Activated B cell treated with CpG ODN at 0.5 μM for 24 hours (primary cell): ENCODE measurements at regions not wholly inside any gene's neighbourhood (a gene's known extent, or its start where the extent isn't known, plus 50 kb on each side); places are given as distances from the start of the nearest gene placed in this dataset.

Experiments
- ATAC-seq: fragments of 200-7000 bp; cut with Tn5 transposase; one replicate; pipeline ENCODE4 v1.10.0; 2021; ENCODE audit warnings: low read depth, mild to moderate bottlenecking, moderate library complexity
- CTCF ChIA-PET: fragments of 350-600 bp; sonication (Branson Sonifier 250); formaldehyde crosslinking; loops from one replicate; lab custom pipeline; 2021; ENCODE audit warnings: antibody characterized with exemption; lab: Charles Lee
- POLR2A ChIA-PET: fragments of 350-600 bp; sonication (Branson Sonifier 250); formaldehyde crosslinking; loops from one replicate; lab custom pipeline; 2021; ENCODE audit warnings: antibody characterized with exemption; lab: Charles Lee
- DNase-seq: peaks from one replicate; pipeline ENCODE4 v3.0.0; 2022
- H3K27ac Mint-ChIP-seq: one replicate; pipeline ENCODE4 v1.8.0; 2020; ENCODE audit warnings: mixed read lengths
- H3K27me3 Mint-ChIP-seq: one replicate; pipeline ENCODE4 v1.8.0; 2021; ENCODE audit warnings: mixed read lengths
- H3K36me3 Mint-ChIP-seq: one replicate; pipeline ENCODE4 v1.8.0; 2021; ENCODE audit warnings: low read depth, mixed read lengths
- H3K4me1 Mint-ChIP-seq: one replicate; pipeline ENCODE4 v1.8.0; 2021; ENCODE audit warnings: mixed read lengths
- H3K4me3 Mint-ChIP-seq: one replicate; pipeline ENCODE4 v1.8.0; 2020; ENCODE audit warnings: mild to moderate bottlenecking, mixed read lengths
- H3K9me3 Mint-ChIP-seq: one replicate; pipeline ENCODE4 v1.8.0; 2020; ENCODE audit warnings: mixed read lengths
- CTCF ChIP-seq: fragments of 200-600 bp; IDR thresholded peaks from one replicate; pipeline ENCODE4 v1.8.0; 2022; ENCODE audit warnings: antibody characterized with exemption, mild to moderate bottlenecking
- intact Hi-C: fragments of 100-400 bp; cut with micrococcal nuclease; formaldehyde crosslinking; loops from one replicate; pipeline ENCODE4 v1.15.1; 2024

- Mint-ChIP-seq H3K4me1 (no peaks in the 10 kb centered on the region), H3K27me3 (no peaks in the 10 kb centered on the region), H3K9me3 (peaks cover 10% of the 10 kb centered on the region), H3K4me3 (no peak overlapping the region), H3K36me3 (no peaks in the 10 kb centered on the region), H3K27ac (no peak overlapping the region)
- no peak for TF ChIP-seq CTCF
- ChIA-PET CTCF (no interaction called here), POLR2A (no interaction called here)
- intact Hi-C loops = no loop called here
- ATAC-seq = no peak
- no peak for DNase-seq
These were observed 682.6 kb downstream of the RWDD3 start for GRCh38 chr1:95916616-95917015.

GRCh38 chr1:95924684-95925083 lies 690.7 kb downstream of the RWDD3 start:
- POLR2A ChIA-PET = no interaction called here
- intact Hi-C loops = no loop called here
- H3K9me3 Mint-ChIP-seq = peaks cover 3% of the 10 kb centered on the region

GRCh38 chr1:95926331-95926730 lies 692.3 kb downstream of the RWDD3 start:
- Mint-ChIP-seq H3K9me3 (peaks cover 3% of the 10 kb centered on the region), H3K4me1 (no peaks in the 10 kb centered on the region), H3K4me3 (no peak overlapping the region), H3K36me3 (no peaks in the 10 kb centered on the region), H3K27ac (no peak overlapping the region), H3K27me3 (no peaks in the 10 kb centered on the region)
- TF ChIP-seq CTCF = no peak
- ATAC-seq (no peak), DNase-seq (no peak)
- ChIA-PET CTCF (no interaction called here), POLR2A (no interaction called here)
- intact Hi-C loops = no loop called here

More at GRCh38 chr1:95924684-95925083, 690.7 kb downstream of the RWDD3 start:
- H3K27me3 Mint-ChIP-seq = no peaks in the 10 kb centered on the region
- TF ChIP-seq CTCF = no peak
- CTCF ChIA-PET = no interaction called here
- no peaks in the 10 kb centered on the region for H3K4me1 Mint-ChIP-seq
- H3K4me3 Mint-ChIP-seq = no peak overlapping the region
- H3K27ac Mint-ChIP-seq = no peak overlapping the region
- DNase-seq = no peak
- no peak for ATAC-seq
- H3K36me3 Mint-ChIP-seq = no peaks in the 10 kb centered on the region

- Mint-ChIP-seq H3K4me3 (no peak overlapping the region), H3K9me3 (peaks cover 3% of the 10 kb centered on the region), H3K27ac (no peak overlapping the region), H3K36me3 (no peaks in the 10 kb centered on the region), H3K27me3 (no peaks in the 10 kb centered on the region), H3K4me1 (no peaks in the 10 kb centered on the region)
- CTCF ChIA-PET = no interaction called here
- no peak for DNase-seq
- TF ChIP-seq CTCF = no peak
- POLR2A ChIA-PET = no interaction called here
- ATAC-seq = no peak
- intact Hi-C loops = no loop called here
These were observed 693.1 kb downstream of the RWDD3 start for GRCh38 chr1:95927061-95927460.

- Mint-ChIP-seq H3K27ac (no peak overlapping the region), H3K36me3 (no peaks in the 10 kb centered on the region), H3K4me1 (no peaks in the 10 kb centered on the region), H3K27me3 (no peaks in the 10 kb centered on the region), H3K9me3 (peaks cover 4% of the 10 kb centered on the region), H3K4me3 (no peak overlapping the region)
- CTCF ChIA-PET = no interaction called here
- no peak for DNase-seq
- no peak for ATAC-seq
- POLR2A ChIA-PET = no interaction called here
- intact Hi-C loops = no loop called here
- TF ChIP-seq CTCF = no peak
These were observed 701.7 kb downstream of the RWDD3 start for GRCh38 chr1:95935719-95936118.
